HG02610 (cell line): ENCODE measurements at regions not wholly inside any gene's neighbourhood (a gene's known extent, or its start where the extent isn't known, plus 50 kb on each side); places are given as distances from the start of the nearest gene placed in this dataset.

Experiments
- ATAC-seq: cut with Tn5 transposase; IDR thresholded peaks from one replicate; pipeline ENCODE4 v1.9.1; 2021; ENCODE audit warnings: mild to moderate bottlenecking, moderate library complexity; ENCODE audit not compliant: unreplicated experiment

DNA sequence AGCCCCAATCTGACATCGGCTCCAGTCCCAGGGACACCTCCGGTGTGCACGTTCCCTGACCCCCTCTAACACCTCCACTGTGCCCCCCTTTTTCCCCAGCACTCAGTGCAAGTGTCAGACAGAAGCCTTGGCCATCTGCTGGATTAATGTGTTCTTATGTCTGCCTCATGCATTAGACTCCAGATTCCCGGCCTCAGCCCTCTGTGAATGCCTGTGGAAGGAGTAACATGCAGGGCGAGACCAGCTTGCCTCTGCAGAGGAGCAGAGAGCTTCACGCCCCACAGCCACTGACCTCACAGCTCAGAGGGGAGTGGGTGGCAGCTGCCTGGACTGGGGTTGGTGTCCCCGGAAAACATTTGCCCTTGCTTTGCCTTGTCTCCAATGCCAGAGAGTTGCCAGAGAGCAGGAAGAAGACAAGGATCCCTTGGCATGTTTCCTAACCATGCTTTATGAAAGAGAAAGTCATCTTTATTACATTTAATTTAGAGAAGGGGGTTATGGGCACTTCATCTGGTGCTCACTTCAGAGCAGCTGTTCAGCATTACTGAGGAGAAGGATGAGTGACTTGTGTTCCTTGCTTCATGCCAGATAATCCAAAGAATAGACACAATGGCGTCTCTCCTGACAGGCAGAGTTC, 91.6 kb upstream of the CXCL12 start:
- no peak for ATAC-seq

DNA sequence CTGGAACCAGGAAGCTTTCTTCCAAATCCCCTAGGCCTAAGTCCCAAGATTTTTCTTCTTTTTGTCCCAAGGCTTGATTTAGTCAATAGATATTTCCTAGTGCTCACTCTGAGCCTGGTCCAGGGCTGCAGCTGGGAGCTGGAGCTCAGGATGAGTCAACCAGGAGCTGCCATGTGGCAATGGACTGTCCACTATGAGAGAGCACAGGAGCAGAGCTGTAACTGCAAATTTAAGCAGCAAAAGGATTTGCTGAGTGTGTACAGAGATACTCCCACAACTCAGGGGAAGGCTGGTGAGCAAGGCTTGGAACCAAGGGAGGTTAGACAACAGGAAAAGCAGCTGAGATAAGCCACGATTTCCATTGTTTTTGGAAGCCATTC, 92.1 kb upstream of the CXCL12 start:
- ATAC-seq, result no peak

- no peak for ATAC-seq
Measured at GRCh38 chr10:44478040-44478439, 93.1 kb upstream of the CXCL12 start.

GRCh38 chr10:44478876-44479705, 94.2 kb upstream of the CXCL12 start:
- ATAC-seq, result no peak

GRCh38 chr10:44492678-44493077, 107.8 kb upstream of the CXCL12 start:
- ATAC-seq, result no peak

DNA sequence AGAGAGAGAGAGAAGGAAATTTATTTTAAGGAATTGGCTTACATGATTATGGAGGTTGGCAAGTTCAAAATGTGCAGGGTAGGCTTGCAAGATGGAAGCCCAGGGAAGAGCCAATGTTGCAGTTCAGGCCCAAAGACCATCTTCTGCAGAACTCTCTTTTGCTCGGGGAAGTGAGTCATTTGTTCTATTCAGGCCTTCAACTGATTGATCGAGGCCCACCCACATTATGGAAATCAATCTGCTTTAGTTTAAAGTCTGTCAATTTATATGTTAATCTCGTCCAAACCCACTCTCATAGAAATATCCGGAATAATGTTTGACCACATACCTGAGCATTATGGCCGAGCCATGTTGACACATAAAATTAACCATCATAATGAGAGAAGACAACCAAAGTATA, 113.3 kb upstream of the CXCL12 start:
- ATAC-seq, result no peak

- no peak for ATAC-seq
Measured at GRCh38 chr10:44500451-44500850, 115.6 kb upstream of the CXCL12 start.

- ATAC-seq, result no peak
Measured at GRCh38 chr10:44506386-44506785, 121.5 kb upstream of the CXCL12 start.

DNA sequence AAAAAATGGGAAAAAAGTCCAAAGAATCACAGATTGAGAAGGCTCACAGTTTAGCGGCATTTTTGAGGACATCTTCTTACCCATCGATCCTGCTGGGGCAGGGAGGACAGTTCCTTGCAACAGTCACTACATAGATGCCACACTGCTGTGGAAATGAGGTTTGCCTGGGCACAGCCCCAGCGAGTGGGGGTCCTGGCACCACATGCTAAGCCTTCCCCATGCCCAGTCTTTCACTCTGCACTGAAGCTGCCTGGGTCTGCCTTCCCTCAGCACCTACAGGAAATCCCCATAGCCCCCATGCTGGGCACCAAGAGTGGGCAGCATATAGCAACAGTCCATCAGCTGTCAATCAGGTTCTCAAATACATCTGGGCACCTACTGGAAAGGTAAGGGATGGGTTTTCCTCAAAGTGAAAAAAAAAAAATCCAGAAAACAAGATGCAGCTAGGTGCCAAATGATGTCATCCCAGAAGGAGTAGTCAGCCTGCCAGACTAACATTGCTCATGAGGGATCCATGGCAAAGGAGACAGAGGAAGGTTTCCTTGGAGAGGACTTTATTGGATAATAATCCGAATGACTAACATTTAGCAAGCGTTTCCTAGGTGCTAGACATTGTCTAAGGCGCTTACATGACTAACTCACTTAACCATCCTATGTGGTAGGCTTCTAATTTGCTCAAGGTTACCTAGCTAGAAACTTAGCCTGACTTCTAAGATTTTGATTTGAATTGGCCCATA, 125.7 kb upstream of the CXCL12 start:
- no peak for ATAC-seq

GRCh38 chr10:44511166-44511565, 126.3 kb upstream of the CXCL12 start:
- no peak for ATAC-seq

GRCh38 chr10:44511601-44512000, 126.7 kb upstream of the CXCL12 start:
- no peak for ATAC-seq

DNA sequence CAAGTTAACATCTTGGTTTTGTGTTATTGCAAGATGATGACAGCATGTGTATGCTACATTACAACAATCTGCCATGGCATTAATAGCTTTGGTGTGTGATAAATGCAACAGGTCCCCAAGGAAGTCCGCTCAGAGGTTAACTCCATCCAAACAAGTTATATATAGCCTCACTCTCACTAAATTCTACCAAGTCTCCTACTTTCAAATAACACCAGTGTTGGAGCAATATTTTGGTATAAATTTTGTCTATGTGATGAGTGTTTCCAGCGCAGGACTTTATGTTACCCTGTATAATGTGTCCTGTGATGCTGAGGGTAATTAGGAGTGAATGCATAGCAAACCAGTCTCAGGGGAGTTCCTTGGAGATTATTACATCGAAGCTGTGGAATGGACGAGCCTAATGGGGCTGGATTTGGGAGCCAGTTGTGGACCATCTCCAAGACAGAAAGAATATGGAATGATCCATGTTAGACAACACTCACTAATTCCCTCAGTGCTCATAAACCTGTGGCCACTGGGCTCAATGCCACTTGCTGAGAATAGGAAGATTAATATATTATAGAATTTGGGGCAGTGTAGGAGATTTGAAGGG, 127.6 kb upstream of the CXCL12 start:
- ATAC-seq, result no peak

DNA sequence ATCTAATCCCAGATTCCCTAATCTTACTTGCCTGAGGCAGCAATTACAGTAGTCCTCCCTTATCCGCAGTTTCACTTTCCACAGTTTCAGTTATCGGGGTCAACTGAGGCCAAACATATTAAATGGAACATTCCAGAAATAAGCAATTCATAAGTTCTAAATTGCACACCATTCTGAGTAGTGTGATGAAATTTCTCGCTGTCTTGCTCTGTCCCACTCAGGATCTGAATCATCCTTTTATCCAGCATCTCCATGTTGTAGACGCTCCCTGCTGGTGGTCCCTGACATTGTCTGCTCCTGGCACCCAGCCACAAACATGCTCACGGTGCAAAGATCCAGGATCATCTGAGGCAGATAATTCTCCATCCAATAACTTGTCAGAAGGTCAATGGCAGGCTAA, 128.7 kb upstream of the CXCL12 start:
- no peak for ATAC-seq

DNA sequence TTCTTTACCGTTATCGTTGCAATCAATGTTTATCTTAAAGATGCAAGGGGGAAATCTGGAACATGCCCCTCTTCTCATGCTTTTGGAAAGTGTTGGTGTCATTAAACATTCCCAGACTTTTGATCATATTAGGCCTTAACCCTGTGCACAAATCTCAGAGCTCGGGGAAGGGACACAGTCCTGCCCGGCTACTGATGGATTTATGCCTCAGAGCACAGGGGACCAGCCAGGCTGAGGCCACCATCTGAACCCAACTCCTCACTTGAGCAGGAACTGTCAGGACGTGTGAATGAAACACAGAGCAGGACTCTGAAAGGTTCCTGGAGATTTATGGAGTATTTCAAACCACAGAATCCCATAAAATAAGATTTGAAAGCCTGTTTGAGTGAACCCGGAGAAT, 132.0 kb upstream of the CXCL12 start:
- no peak for ATAC-seq

DNA sequence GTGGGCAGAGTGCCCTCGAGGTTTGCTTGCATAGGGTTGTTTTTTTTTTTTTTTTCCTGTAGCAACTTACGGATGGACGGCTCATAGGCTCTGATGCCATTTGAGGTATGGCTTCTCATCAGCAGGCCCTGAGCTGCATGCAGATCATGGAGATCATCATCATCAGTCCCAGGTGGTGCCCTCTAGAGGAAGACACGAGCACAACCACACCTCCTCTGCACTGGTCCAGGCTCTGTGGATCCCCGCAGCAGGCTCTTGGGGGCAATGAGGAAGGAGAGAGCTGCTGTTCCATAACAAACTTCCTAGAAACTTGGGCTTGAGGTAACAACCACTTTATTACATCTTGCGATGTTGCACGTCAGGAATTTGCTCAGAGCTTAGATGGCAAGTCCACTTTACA, 132.7 kb upstream of the CXCL12 start:
- ATAC-seq, result no peak

DNA sequence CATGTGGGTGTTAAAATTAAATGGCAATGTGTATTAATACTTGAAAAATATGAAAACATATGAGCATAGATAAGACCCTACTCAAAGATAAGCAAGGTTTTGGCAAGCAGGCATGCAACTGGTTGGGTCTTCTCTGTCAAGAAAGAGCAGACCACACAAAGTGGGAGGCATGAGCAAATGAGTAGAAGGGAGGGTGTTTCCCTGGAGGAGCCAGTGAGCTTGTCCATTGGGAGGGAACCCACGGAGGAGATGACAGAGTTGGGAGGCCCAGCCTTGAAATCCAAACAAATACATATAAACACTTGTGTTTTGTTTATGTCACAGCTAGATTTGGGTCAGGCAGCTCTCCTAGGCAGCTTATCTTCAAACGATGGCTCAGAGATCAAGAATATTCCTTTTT, 134.5 kb upstream of the CXCL12 start:
- ATAC-seq, result no peak

- no peak for ATAC-seq
Measured at GRCh38 chr10:44520651-44521050, 135.8 kb upstream of the CXCL12 start.

GRCh38 chr10:44539178-44539577, 154.3 kb upstream of the CXCL12 start:
- ATAC-seq, result no peak

- no peak for ATAC-seq
Measured at GRCh38 chr10:44552726-44553125, 167.8 kb upstream of the CXCL12 start.

GRCh38 chr10:44557596-44558191, 172.8 kb upstream of the CXCL12 start:
- ATAC-seq, result no peak

DNA sequence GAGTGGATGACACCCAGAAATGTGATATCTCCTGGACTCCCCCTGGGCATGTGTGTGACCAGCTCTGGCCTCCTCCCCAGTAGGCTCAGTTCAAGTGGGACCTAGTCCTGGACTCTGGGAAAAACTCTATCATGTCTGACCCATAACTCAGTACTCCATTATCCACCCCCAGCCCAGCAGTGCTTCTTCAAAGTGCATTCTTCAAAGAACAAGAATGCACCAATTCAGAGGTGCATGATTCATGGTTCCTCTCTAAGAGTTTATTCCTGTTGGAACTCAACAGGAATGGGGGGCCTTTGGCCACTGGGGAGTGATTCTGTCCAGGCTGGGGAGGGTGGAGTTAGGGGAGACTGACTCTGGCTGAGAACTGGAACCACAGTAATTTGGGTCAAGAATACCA, 173.6 kb upstream of the CXCL12 start:
- ATAC-seq, result no peak
